B cell (primary cell): ENCODE measurements at regions not wholly inside any gene's neighbourhood (a gene's known extent, or its start where the extent isn't known, plus 50 kb on each side); places are given as distances from the start of the nearest gene placed in this dataset.

Source experiments
- ATAC-seq: fragments of 200-7000 bp; cut with Tn5 transposase; one replicate; pipeline ENCODE4 v1.10.0; 2021; ENCODE audit warnings: low read depth, mild to moderate bottlenecking, moderate number of reproducible peaks, moderate library complexity
- CTCF ChIA-PET: fragments of 350-600 bp; sonication (Branson Sonifier 250); formaldehyde crosslinking; loops from one replicate; lab custom pipeline; 2021; ENCODE audit warnings: antibody characterized with exemption, inconsistent platforms; lab: Charles Lee
- POLR2A ChIA-PET: fragments of 350-600 bp; sonication (Branson Sonifier 250); formaldehyde crosslinking; loops from one replicate; lab custom pipeline; 2021; ENCODE audit warnings: antibody characterized with exemption; lab: Charles Lee
- DNase-seq: peaks from one replicate; pipeline ENCODE4 v3.0.0; 2013
- H2AFZ ChIP-seq: 2 replicates; pipeline ENCODE4 v1.6.1; 2012; ENCODE audit warnings: mild to moderate bottlenecking, low read depth, low read length; ENCODE audit not compliant: insufficient read depth, poor library complexity, severe bottlenecking
- H3K27ac ChIP-seq, 2 donors: 1 replicate in 1 of 2; 2 replicates in 1 of 2; pipeline ENCODE4 v1.5.1; 2012 to 2013; ENCODE audit warnings: low read length in 2 of 2, mild to moderate bottlenecking in 2 of 2, moderate library complexity in 1 of 2
- H3K27me3 ChIP-seq, 4 experiments: fragments of 200-600 bp in 1 of 4; sonication (generic) in 1 of 4; replicated peaks in 1 of 4; 1 replicate in 2 of 4; 2 replicates in 2 of 4; pipeline versions ENCODE4 v1.6.1 to v1.7.0; 2013 to 2016; ENCODE audit warnings: low read length in 3 of 4, mild to moderate bottlenecking in 2 of 4, mixed read lengths in 1 of 4, moderate library complexity in 1 of 4; ENCODE audit not compliant: insufficient read depth in 4 of 4, control insufficient read depth in 3 of 4; ENCODE audit errors: control extremely low read depth in 1 of 4
- H3K36me3 ChIP-seq, 2 experiments: replicated peaks in 1 of 2; 1 replicate in 1 of 2; 2 replicates in 1 of 2; pipeline versions ENCODE4 v1.6.1 to v1.7.1; 2013; ENCODE audit warnings: low read length in 1 of 2; ENCODE audit not compliant: insufficient read depth in 2 of 2, control insufficient read depth in 1 of 2; ENCODE audit errors: control extremely low read depth in 1 of 2, extremely low read depth in 1 of 2
- H3K4me1 ChIP-seq, 2 donors: fragments of 200-600 bp in 1 of 2; sonication (generic) in 1 of 2; 1 replicate in 1 of 2; 2 replicates in 1 of 2; pipeline versions ENCODE4 v1.5.1 to v1.6.1; 2013 to 2017; ENCODE audit warnings: low read length in 2 of 2; ENCODE audit not compliant: control insufficient read depth in 2 of 2, insufficient read depth in 2 of 2
- H3K4me2 ChIP-seq: replicated peaks from 2 replicates; pipeline ENCODE3; 2012; ENCODE audit warnings: mild to moderate bottlenecking, low read depth, low read length; ENCODE audit not compliant: poor library complexity, severe bottlenecking
- H3K4me3 ChIP-seq, 5 experiments: fragments of 200-600 bp in 1 of 5; sonication (generic) in 1 of 5; 1 replicate in 3 of 5; 2 replicates in 2 of 5; pipeline versions ENCODE4 v1.5.1 to v1.7.0; 2011 to 2016; ENCODE audit warnings: low read length in 4 of 5, mild to moderate bottlenecking in 4 of 5, low read depth in 2 of 5, control low read depth in 1 of 5, moderate library complexity in 1 of 5; ENCODE audit not compliant: insufficient read depth in 1 of 5; ENCODE audit errors: control extremely low read depth in 1 of 5, extremely low read depth in 1 of 5
- H3K79me2 ChIP-seq: fragments of 200-600 bp; sonication (generic); one replicate; pipeline ENCODE4 v1.6.0; 2016; ENCODE audit warnings: low read length; ENCODE audit not compliant: control insufficient read depth, insufficient read depth
- H3K9ac ChIP-seq: fragments of 200-600 bp; sonication (generic); 2 replicates; pipeline ENCODE4 v1.6.1; 2017; ENCODE audit warnings: mild to moderate bottlenecking, low read length, moderate library complexity
- H3K9me3 ChIP-seq, 3 donors: one replicate each; pipeline versions ENCODE4 v1.6.1 to v1.7.1; 2013; ENCODE audit warnings: low read length in 2 of 3; ENCODE audit not compliant: control insufficient read depth in 2 of 3, insufficient read depth in 1 of 3; ENCODE audit errors: control extremely low read depth in 1 of 3
- H4K20me1 ChIP-seq: 2 replicates; pipeline ENCODE4 v1.6.0; 2012; ENCODE audit warnings: mild to moderate bottlenecking, low read length; ENCODE audit not compliant: insufficient read depth, control insufficient read depth, poor library complexity, severe bottlenecking
- H3K27ac Mint-ChIP-seq: one replicate; pipeline ENCODE4 v1.8.0; 2021; ENCODE audit warnings: mixed read lengths
- H3K27me3 Mint-ChIP-seq: one replicate; pipeline ENCODE4 v1.8.0; 2021; ENCODE audit warnings: mixed read lengths
- H3K4me1 Mint-ChIP-seq: one replicate; pipeline ENCODE4 v1.8.0; 2021; ENCODE audit warnings: mixed read lengths
- H3K4me3 Mint-ChIP-seq: one replicate; pipeline ENCODE4 v1.8.0; 2021; ENCODE audit warnings: mixed read lengths
- H3K9me3 Mint-ChIP-seq: one replicate; pipeline ENCODE4 v1.8.0; 2022; ENCODE audit warnings: mixed read lengths; ENCODE audit not compliant: insufficient read depth
- EZH2 ChIP-seq: IDR thresholded peaks from 2 replicates; pipeline ENCODE4 v1.6.1; 2012; ENCODE audit warnings: borderline replicate concordance, low read depth, mild to moderate bottlenecking, moderate library complexity, low read length; ENCODE audit not compliant: insufficient read depth, poor library complexity, severe bottlenecking
- WGBS: methylation state at CpG from one replicate; pipeline ENCODE4 v1.1.5; 2013; ENCODE audit warnings: missing lambda C conversion rate; ENCODE audit not compliant: insufficient coverage; 5-methylcytosine and 5-hydroxymethylcytosine counted together
- intact Hi-C: fragments of 100-400 bp; cut with micrococcal nuclease; formaldehyde crosslinking; loops from one replicate; pipeline ENCODE4 v1.10.0; 2022
- TF ChIP-seq, protein P1 (sequence below): fragments of 200-600 bp; IDR thresholded peaks from one replicate; pipeline ENCODE4 v1.8.0; 2022; ENCODE audit warnings: antibody characterized with exemption, mild to moderate bottlenecking

- Histone ChIP-seq H2AFZ (no peak overlapping the region), H3K4me3 (no peak overlapping the region), H3K4me2 (no peak overlapping the region), H3K36me3 (no peaks in the 10 kb centered on the region), H3K4me1 (no peaks in the 10 kb centered on the region), H3K27ac (no peak overlapping the region), H3K9ac (no peak overlapping the region), H3K27me3 (no peaks in the 10 kb centered on the region), H3K9me3 (no peaks in the 10 kb centered on the region), H4K20me1 (no peaks in the 10 kb centered on the region), H3K79me2 (no peaks in the 10 kb centered on the region)
- intact Hi-C loops: no loop called here
- ATAC-seq (no peak), DNase-seq (no peak)
- CTCF ChIA-PET: no interaction called here
- TF ChIP-seq EZH2: no peak
- Mint-ChIP-seq H3K9me3 (peaks cover 4% of the 10 kb centered on the region), H3K27ac (no peak overlapping the region), H3K4me3 (no peak overlapping the region), H3K27me3 (no peaks in the 10 kb centered on the region), H3K4me1 (no peaks in the 10 kb centered on the region)
- POLR2A ChIA-PET: no interaction called here
Observed at GRCh38 chr6:76403064-76403463, 330.6 kb upstream of the IMPG1 start.

DNA sequence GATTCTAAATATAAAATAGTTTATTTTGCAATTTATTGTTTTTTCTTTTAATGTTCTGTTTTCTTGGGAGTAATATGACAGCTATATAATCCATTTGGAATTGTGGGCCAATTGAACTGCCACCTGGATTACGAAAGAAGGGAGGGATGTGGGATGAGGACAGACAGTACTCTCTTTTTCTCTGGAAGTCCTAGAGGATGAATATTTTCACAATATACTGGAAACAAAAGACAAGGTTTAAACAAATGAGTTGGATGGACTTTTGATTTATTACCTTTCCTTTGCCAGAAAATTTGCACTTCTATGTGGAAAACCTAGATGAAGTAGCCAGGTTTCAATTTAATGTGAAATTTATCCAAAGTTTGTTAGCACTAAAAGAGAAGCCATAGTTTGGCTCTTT is 325.5 kb upstream of the IMPG1 start:
- Histone ChIP-seq H3K4me1 (no peaks in the 10 kb centered on the region), H2AFZ (no peak overlapping the region), H3K9me3 (no peaks in the 10 kb centered on the region), H3K4me2 (no peak overlapping the region), H3K36me3 (no peaks in the 10 kb centered on the region), H3K4me3 (no peak overlapping the region), H3K27ac (no peak overlapping the region), H4K20me1 (no peaks in the 10 kb centered on the region), H3K27me3 (no peaks in the 10 kb centered on the region), H3K9ac (no peak overlapping the region), H3K79me2 (no peaks in the 10 kb centered on the region)
- ChIA-PET CTCF (no interaction called here), POLR2A (no interaction called here)
- DNase-seq (no peak), ATAC-seq (no peak)
- intact Hi-C loops: no loop called here
- TF ChIP-seq, protein P1, sequence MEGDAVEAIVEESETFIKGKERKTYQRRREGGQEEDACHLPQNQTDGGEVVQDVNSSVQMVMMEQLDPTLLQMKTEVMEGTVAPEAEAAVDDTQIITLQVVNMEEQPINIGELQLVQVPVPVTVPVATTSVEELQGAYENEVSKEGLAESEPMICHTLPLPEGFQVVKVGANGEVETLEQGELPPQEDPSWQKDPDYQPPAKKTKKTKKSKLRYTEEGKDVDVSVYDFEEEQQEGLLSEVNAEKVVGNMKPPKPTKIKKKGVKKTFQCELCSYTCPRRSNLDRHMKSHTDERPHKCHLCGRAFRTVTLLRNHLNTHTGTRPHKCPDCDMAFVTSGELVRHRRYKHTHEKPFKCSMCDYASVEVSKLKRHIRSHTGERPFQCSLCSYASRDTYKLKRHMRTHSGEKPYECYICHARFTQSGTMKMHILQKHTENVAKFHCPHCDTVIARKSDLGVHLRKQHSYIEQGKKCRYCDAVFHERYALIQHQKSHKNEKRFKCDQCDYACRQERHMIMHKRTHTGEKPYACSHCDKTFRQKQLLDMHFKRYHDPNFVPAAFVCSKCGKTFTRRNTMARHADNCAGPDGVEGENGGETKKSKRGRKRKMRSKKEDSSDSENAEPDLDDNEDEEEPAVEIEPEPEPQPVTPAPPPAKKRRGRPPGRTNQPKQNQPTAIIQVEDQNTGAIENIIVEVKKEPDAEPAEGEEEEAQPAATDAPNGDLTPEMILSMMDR: no peak
- TF ChIP-seq EZH2: no peak
- Mint-ChIP-seq H3K4me1 (no peaks in the 10 kb centered on the region), H3K4me3 (no peak overlapping the region), H3K27ac (no peak overlapping the region), H3K27me3 (no peaks in the 10 kb centered on the region), H3K9me3 (peaks cover 3% of the 10 kb centered on the region)
- no CpG with 5 or more reads among the region's 1 CpG for WGBS
